ENCODE measurements at regions not wholly inside any gene's neighbourhood (a gene's known extent, or its start where the extent isn't known, plus 50 kb on each side); places are given as distances from the start of the nearest gene placed in this dataset.
"Not testable (repeated sequence)": the region's sequence is repeated elsewhere in the genome, so short reads cannot be mapped to it uniquely, and the experiment has no call there.

- DNase-seq (ENCODE audit: low read depth in 2 of 2) = not testable (repeated sequence)
Observed at GRCh38 chr3:162987085-162987794, 1490.6 kb downstream of the OTOL1 start.

DNA sequence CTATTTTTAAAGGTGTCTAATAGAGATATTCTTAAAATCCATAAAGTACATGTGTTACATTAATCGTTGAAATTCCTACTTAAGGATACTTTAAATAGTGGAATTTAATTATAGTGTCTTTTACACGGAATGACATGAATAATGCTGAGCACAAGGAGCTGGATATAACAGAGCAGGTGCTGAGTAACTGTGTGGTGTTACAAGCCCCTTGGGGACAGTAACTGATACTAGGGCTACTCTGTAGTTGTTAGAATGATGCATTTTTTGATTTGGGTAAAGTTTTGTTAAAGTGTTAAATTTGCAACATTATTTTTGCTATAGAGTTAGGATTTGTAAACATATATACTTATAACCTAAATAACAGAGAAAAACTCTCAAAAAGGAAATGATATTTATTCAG, 1496.1 kb downstream of the OTOL1 start:
- DNase-seq (ENCODE audit: low read depth in 2 of 2) = no peak

- no peak for DNase-seq (ENCODE audit: low read depth in 2 of 2)
Observed at GRCh38 chr3:162994165-162994564, 1497.6 kb downstream of the OTOL1 start.

- DNase-seq (ENCODE audit: low read depth in 2 of 2) = no peak
Observed at GRCh38 chr3:162996368-162996767, 1499.8 kb downstream of the OTOL1 start.

DNA sequence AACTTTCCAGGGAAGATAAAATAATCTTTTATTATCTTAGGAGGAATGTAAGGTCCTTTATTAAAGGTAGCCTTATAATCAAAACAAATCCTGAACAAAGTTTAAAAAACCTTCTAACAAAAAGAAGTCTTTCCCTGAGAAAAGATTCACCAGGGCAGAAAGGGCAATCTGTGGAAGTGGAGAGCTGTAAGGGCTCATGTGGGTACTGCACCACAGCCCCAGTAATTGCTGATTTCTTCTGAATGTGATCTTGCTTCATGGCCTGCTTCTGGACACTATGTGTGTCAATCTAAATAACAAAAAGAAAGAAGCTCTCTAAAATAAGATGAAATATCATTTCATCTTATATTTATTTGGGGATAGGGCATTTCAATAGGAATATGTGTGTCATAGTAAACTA, 1501.6 kb downstream of the OTOL1 start:
- no peak for DNase-seq (ENCODE audit: low read depth in 2 of 2)

- DNase-seq (ENCODE audit: low read depth in 2 of 2) = no peak
Observed at GRCh38 chr3:163011596-163011995, 1515.0 kb downstream of the OTOL1 start.

GRCh38 chr3:163016251-163016650, 1519.6 kb downstream of the OTOL1 start:
- DNase-seq (ENCODE audit: low read depth in 2 of 2) = no peak

DNA sequence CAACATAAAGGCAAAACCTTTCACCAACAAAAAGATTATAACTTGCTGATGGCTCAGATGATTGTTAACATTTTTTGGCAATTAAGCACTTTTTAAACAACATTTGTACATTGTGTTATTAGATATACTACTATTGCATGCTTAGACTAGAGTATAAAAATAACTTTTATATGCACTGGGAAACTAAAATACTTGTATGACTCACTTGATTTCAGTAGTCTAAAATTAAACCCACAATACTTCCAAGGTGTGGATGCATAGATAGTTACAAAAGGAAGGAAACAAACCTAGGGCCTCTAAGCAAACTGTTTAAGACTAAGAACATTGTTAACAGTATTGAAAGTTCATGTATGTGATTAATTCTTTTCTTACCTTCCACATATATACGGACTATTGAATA, 1521.5 kb downstream of the OTOL1 start:
- no peak for DNase-seq (ENCODE audit: low read depth in 2 of 2)

GRCh38 chr3:163018664-163019063, 1522.1 kb downstream of the OTOL1 start:
- DNase-seq (ENCODE audit: low read depth in 2 of 2) = no peak

DNA sequence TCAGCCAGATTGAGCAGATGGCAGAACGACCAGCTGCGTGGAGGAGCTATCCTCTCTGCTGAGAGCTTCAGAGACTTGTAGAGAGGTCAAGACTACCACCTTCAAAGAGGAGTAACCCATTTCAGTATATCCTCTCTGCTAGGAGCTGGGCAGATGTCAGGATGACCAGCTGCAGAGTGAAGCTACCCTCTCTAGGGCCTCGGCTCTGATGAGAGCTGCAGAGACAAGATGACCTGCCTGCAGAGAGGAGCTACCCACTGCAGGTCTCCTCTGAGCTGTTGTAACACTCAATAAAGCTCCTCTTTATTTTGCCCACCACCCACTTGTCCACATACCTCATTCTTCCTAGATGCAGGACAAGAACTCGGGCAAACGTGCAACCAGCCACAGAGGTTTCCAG, 1522.7 kb downstream of the OTOL1 start:
- DNase-seq (ENCODE audit: low read depth in 2 of 2) = no peak

DNA sequence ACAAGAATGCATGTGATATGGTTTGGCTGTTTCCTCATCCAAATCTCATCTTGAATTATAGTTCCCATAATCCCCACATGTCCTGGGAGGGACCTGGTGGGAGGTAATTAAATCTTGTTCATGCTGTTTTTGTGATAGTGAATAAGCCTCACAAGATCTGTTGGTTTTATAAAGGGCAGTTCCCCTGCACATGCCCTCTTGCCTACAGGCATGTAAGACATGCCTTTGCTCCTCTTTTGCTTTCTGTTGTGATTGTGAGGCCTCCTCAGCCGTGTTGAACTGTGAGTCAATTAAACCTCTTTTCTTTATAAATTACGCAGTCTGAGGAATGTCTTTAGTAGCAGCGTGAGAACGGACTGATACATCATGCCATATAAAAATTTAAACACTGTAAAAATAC, 1537.0 kb downstream of the OTOL1 start:
- DNase-seq (ENCODE audit: low read depth in 2 of 2) = no peak

- DNase-seq (ENCODE audit: low read depth in 2 of 2) = no peak
Observed at GRCh38 chr3:163039636-163040035, 1543.0 kb downstream of the OTOL1 start.

DNA sequence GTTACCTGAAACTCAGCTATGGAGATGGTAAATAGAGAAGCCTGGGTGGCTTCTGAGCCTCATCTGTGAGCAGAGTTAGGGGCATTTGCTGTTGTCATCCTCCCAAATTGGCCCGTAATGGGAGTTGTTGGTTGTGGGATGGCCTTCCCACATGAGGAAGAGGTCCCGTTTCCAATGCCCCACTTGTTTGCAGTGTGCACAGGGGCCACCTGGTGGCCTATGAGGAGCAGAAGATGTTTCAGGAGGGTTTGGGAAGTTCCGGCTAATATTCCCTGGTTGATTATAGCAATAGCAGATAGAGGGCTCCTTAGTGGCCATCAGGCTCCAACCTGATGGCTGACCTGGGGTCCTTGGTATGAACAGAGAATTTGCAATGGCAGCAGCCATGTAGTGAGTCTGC, 1546.5 kb downstream of the OTOL1 start:
- no peak for DNase-seq (ENCODE audit: low read depth in 2 of 2)

DNA sequence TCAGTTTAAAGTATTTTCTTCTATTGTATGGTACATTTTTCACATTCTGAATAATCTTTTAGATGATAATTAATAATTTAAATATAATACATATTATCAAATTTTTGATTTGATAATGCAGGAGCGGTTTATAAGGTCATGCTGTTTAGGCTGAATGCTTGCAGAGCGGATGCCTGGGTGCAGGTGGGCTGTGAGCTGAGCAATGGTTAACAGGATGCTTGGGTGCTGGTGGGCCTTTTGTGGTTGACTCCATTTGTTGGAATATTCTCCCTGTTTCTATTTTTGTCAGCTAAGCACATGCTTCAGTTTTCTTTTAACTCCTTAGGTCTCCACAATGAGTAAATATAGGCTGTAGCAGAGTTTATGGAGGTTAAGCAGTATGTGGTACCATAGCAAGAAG, 1549.3 kb downstream of the OTOL1 start:
- DNase-seq (ENCODE audit: low read depth in 2 of 2) = no peak

DNA sequence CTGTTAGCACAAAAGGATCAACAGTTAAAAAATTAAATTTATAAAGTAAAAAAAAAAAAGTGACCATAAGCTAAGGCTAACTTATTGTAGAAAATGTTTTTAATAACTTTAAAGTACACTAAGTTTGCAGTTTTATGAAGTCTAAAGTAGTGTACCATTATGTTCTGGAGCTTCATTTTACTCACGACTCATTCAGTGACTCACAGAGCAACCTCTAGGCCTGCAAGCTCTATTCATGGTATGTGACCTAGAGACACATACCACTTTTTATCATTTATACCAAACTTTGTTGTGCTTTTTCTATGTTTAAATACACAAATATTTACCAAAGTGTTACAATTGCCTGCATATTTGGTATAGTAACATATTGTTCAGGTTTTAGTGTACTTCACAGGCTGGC, 1552.3 kb downstream of the OTOL1 start:
- no peak for DNase-seq (ENCODE audit: low read depth in 2 of 2)

DNA sequence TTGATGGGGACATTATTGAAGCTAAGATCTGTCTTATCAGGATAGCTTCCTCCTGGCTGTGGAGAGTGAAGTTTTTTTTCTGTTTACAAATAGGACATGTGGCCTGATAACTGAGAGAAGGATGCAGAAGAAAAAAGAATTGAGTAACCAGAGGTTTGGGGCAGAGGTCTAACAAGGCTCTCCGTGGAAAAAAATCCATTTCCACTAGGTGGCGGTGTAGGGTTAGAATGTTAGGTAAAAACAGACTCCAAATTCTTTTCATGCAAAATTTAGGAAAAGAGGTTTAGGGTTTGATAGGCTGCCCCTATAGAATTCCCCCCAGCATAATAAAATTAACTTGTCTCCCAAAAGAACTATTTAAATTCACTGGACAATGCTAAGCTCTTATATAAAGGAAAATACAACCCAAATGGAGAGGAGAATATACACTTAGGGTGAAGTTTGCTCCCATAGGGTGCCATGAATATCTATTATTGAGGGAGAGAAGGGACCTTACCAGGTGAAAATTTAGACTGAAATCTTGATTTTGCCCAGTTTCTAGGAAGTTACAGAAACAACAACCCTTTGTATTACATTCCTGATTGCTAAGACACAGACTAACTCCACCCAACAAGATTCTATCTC, 1560.4 kb downstream of the OTOL1 start:
- DNase-seq (ENCODE audit: low read depth in 2 of 2) = no peak

DNA sequence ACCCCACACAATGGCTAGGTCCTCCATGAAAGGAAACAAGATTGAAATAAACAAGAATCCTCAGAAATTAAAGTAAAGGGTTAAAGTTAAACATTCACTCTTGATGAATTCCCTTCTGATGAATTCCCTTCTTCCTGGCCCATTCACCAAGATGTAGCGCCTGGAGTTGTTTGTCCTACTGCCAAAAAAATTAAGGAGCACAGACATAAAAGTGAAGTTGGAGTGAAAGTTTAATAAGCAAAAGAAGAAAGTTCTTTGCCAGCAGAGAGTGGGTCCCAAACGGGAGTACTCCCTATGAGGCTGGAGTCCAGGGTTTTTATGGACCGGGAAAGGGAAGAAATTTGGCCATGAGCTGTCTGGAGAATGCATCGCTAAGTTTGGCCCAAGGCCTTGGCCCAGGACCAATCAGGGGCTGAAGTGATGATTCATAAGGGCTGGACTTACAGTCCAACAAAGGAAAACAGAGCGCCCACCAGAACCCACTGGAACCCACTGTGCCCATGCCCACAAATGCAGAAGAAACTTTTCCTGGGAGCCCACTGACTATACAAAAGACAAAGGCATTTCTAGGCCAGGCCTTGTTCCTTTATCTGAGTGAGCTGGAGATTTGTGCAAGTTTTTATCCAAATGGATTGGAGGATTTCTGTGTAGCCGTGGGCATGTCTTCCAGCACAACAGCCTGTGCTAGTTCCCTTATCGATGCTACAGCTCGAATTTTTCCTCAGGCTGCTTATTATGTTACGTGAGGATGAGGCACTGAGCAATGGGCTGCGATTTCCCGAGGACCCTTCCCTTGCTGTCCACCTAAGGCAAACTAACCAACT, 1561.6 kb downstream of the OTOL1 start:
- no peak for DNase-seq (ENCODE audit: low read depth in 2 of 2)

DNA sequence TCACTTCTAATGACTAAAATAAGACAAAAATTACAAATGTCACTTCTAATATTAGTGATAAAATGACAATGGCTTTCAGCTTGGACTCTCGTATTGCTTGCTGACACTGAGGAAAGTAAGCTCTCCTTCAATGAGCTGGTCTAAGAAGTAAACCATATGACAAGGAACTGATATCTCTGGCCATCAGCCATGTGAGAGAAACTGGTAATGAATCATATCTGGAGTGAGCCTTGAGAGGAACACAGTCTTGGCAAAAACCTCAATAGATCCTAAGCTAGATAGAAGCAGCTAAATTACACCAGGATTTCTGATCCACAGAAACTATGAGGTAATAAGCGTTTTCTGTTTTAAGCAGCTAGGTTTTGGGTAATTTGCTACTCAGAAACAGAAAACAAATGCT, 1575.1 kb downstream of the OTOL1 start:
- DNase-seq (ENCODE audit: low read depth in 2 of 2) = no peak

Measured in activated CD4-positive, alpha-beta T cell treated with anti-CD3 and anti-CD28 coated beads for 24 hours (primary cell).